ENCODE measurements at regions not wholly inside any gene's neighbourhood (a gene's known extent, or its start where the extent isn't known, plus 50 kb on each side); places are given as distances from the start of the nearest gene placed in this dataset.

GRCh38 chr5:52409835-52410234, 377.9 kb upstream of the ITGA1 start:
- no peak for DNase-seq (ENCODE audit: low read depth)

DNA sequence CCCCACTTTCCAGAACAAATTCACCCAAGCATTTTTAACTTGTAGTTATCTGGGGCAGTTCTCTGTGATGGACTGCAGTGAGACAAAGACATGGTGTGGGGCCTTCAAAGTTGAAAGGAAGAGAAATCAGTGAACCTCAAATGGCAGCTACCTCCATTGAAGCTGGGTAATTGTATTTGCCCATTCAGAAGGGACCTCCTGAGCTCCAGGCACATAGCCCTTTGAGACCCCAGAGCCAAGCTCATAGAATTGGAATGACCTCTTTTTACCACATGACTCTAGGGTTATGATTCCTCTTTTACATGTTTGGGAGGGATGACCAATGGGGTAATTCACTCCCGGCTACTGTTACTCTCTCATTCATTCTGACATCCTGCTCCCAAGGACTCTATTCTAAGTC, 368.4 kb upstream of the ITGA1 start:
- DNase-seq (ENCODE audit: low read depth), result no peak

DNA sequence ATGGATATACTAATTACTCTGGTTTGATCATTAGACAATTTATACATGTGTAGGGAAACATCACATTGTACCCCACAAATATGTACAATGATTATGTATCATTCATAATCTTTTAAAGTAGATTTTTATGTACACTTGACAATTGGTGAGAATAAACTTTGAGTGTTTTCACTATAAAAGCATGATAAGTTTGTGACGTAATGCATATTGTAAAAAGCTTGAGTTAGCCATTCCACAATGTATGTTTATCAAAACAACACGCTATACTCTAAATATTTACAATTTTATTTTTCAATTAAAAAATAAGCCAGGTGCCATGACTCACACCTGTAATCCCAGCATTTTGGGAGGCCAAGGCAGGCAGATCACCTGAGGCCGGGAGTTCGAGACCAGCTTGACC, 360.1 kb upstream of the ITGA1 start:
- no peak for DNase-seq (ENCODE audit: low read depth)

- DNase-seq (ENCODE audit: low read depth), result no peak
Observed at GRCh38 chr5:52428977-52429489, 358.7 kb upstream of the ITGA1 start.

GRCh38 chr5:52441768-52442167, 345.9 kb upstream of the ITGA1 start:
- DNase-seq (ENCODE audit: low read depth), result no peak

DNA sequence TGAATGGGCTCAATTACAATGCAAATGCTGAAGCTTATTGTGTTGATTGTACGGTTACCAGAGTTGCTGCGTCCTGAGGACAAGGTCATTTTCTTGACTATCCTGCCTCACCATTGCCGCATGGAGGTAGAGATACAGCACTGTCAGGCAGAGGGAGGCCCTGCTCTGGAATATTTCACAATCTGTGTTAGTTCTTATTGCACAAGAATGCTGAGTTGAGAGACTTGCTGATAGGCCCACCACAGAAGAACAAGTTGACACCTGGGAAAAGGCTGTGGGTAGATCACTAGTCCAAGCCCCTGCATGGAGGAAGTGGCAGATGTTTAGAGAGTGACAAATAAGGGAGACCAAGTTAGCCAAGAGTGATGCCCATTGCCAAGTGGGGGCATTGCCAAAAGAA, 344.5 kb upstream of the ITGA1 start:
- DNase-seq (ENCODE audit: low read depth), result no peak

DNA sequence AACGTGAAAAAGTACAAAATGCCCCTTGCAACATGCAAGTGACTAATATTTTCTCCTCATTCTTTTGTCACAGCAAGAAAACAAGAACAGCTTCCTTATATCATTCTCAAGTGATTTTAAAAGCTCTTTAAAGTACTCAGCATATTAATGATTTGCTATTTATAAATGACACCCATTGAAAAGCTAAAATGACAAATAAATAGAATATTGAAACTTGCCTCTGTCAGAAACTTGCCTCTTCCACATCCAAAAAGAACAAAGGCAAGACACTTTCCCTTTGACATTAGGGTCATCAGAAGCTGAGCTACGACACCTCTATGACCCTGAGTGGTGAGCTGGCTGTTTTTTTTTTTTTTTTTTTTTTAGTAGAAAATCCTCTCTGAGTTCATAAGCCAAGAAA, 339.6 kb upstream of the ITGA1 start:
- no peak for DNase-seq (ENCODE audit: low read depth)

- no peak for DNase-seq (ENCODE audit: low read depth)
Observed at GRCh38 chr5:52449516-52449915, 338.2 kb upstream of the ITGA1 start.

DNA sequence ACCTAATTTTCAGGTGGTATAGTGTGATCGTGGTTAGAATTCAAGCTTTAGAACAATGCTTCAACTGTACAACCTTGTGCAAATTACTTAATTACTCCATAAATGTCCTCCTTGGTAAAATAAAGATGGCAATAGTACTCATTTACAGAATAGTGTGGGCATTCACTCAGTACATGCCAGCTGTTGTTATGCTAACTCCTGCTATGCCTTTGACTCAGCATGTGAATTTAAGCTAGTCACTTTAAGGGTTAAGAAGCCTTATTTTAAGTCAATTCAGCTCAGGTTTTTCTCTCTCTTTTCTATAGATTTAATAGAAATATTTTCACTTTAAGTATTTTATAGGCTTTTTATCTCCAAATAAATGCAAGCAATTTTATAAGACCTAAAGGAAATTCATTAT, 335.6 kb upstream of the ITGA1 start:
- no peak for DNase-seq (ENCODE audit: low read depth)

GRCh38 chr5:52453176-52453575, 334.5 kb upstream of the ITGA1 start:
- no peak for DNase-seq (ENCODE audit: low read depth)

GRCh38 chr5:52455920-52456319, 331.8 kb upstream of the ITGA1 start:
- no peak for DNase-seq (ENCODE audit: low read depth)

GRCh38 chr5:52457810-52458209, 329.9 kb upstream of the ITGA1 start:
- DNase-seq (ENCODE audit: low read depth), result no peak

- no peak for DNase-seq (ENCODE audit: low read depth)
Observed at GRCh38 chr5:52466113-52466512, 321.6 kb upstream of the ITGA1 start.

GRCh38 chr5:52466749-52467520, 320.8 kb upstream of the ITGA1 start:
- DNase-seq (ENCODE audit: low read depth), result no peak

DNA sequence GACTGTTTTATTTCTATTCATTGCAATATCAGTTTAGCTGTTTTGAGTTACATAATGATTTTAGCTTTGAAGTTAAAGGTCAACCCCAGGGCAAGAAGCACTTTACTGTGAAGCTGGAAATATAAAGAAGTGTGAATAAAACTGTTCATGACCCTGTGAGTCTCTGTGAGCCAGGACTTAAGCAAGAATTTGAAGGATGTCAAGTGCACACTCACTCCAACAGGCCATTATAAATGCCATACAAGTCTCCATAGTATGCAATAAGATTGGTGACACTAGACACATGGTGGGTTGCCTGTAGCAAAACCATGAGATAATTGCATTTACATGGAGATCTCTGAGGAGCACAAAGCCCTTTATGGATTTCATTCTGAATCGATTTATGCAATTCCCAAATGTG, 318.7 kb upstream of the ITGA1 start:
- no peak for DNase-seq (ENCODE audit: low read depth)

DNA sequence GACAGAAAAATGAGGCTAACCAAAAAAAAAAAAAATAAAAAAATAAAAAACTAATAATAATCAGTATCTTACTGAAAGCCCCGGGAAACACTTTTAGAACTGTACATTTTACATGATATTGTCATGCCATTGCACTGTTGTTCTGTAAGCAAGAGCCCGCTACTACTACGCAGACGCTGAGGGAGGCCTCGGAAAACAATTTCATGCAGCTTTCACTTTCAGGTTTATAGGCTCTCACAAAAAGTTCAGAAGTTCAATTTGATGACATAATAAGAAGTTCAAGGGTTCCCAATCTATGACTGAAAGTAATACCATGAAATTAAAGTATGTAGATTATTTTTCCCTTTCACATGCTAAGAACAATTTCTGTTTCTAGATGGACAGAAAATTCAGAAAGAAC, 318.3 kb upstream of the ITGA1 start:
- no peak for DNase-seq (ENCODE audit: low read depth)

DNA sequence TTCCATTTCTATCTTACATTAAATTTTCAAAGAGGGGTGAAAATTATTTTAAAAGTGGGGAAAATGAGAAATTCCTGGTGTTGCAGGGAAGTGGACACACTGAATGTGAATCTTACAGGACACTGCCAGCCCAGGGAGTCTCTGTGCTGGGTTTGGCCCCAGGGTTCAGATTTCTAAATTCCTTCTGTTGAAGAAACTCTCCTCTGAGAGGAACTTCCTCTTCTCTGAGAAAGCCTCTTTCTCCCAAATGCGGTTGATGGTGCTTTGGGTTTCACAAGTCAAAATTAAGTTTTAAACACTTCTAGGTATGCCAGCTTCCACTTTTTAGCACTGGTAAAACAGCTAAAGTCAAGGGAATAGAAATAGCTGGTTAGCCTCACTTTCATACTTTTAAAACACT, 317.9 kb upstream of the ITGA1 start:
- DNase-seq (ENCODE audit: low read depth), result no peak

GRCh38 chr5:52476346-52476745, 311.4 kb upstream of the ITGA1 start:
- DNase-seq (ENCODE audit: low read depth), result no peak

DNA sequence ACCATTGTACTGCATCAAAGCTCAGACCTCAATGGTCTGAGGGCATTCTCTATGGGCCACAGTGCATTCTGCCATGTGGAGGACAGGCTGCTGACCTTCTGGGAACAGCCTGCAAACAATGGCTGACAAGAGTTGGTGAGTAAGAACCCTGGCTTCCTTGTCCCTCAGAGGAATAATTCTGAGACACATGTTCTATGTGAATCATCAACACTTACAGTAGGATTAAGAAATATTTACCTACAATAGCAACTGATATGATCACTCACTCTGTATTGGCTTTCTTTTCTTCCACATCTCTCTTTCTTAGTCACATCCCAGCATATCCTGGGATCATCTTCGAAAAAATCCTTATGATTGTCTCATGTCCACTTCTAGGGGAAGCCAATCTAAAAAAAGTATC, 306.5 kb upstream of the ITGA1 start:
- DNase-seq (ENCODE audit: low read depth), result no peak

DNA sequence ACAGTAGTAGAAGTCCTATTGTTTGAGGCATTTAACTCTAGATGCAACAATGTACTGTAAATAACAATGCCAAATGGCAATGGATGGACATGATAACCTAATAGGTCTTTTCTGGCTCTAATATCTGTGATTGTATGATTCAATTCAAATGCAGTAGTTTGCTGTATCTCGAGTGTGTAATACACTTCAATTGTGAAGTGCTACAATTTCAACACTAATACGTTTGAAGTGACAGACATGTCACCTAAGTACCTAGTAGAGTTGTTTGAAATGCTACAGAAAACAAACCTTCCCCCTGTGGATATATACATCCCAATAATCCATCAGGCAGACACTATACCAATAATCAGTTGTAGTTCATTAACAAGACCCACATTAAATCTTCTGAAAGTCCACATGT, 305.9 kb upstream of the ITGA1 start:
- no peak for DNase-seq (ENCODE audit: low read depth)

DNA sequence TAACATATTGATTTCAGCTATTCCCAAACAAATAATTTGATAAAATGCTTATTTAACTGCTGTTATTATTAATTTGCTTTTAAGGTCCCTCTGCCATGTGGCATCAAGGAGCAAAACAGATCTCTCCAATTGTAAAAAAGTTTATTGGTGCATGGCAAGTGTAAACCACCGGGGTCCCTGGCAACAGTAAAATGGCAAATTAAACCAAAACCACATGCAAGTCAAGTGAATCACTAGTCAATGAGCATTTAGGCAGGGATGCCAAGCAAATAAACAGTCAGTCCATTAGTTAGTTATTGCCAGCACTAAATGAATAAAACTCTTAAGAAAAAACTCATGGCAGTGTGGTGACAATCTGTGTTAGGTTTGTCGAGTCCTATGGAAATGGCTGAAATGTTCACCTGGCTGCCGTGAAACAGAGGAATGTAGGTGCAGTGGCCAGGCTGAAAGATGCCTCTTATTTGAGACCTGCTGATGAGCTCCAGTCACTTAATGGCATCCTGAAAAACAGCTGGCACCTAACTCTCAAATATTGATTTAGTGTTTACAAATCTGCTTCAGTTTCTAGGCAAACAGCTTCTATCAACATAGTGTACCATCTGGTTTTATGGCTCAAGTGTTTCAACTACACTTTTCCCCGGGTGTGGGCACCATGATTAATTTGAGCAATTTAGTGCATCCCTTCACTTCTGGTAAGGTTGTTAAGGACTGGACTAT, 296.5 kb upstream of the ITGA1 start:
- no peak for DNase-seq (ENCODE audit: low read depth)

- DNase-seq (ENCODE audit: low read depth), result no peak
Observed at GRCh38 chr5:52491818-52492217, 295.9 kb upstream of the ITGA1 start.

DNA sequence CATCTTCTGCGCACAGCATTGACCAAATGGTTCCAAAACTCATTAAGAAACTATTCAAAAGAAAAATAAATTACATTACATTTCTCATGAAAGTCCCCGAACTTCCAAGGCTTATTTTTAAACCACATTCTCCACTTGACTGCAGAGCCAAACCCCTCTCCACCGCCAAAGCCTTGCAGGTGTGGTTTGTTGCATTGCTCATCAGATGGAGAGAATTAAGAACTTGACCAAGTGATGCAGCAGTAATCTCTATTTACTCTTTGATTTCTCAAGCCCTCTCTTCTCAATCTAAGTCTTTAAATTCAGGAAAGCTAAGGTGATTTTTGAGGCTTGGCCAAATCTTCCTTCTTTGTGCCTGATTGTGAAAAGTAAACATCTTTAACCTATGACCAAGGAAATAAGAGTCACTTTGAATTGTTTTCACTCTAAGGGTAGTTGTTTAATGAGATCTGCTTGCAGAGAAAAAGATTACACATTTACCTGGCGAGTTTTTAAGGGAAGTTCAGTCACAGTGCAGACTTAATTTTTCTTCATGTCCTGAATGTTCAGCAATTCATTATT, 290.5 kb upstream of the ITGA1 start:
- no peak for DNase-seq (ENCODE audit: low read depth)
